ENCODE measurements at regions not wholly inside any gene's neighbourhood (a gene's known extent, or its start where the extent isn't known, plus 50 kb on each side); places are given as distances from the start of the nearest gene placed in this dataset.

DNA sequence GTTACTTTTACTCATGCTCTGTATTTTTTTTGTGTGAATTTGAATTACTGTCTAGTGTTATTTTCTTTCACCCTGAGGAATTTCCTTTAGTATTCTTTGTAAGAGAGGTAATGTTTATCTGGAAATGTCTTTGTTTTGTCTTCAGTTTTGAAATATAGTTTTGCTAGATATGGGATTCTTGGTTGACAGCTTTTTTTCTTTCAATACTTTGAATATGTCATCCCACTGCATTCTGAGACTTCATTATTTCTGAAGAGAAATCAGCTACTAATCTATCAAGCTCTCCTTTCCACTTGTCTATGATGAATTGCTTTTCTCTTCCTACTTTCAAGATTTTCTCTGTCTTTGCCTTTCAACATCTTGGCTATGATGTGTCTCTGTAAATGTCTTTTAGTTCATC is 217.0 kb upstream of the CASK start:
- no peak for TF ChIP-seq Cebpa-rat (IDR thresholded peaks at IDR 0.05)
- Histone ChIP-seq H3K4me2 (no peak overlapping the region), H3K9ac (no peak overlapping the region)

DNA sequence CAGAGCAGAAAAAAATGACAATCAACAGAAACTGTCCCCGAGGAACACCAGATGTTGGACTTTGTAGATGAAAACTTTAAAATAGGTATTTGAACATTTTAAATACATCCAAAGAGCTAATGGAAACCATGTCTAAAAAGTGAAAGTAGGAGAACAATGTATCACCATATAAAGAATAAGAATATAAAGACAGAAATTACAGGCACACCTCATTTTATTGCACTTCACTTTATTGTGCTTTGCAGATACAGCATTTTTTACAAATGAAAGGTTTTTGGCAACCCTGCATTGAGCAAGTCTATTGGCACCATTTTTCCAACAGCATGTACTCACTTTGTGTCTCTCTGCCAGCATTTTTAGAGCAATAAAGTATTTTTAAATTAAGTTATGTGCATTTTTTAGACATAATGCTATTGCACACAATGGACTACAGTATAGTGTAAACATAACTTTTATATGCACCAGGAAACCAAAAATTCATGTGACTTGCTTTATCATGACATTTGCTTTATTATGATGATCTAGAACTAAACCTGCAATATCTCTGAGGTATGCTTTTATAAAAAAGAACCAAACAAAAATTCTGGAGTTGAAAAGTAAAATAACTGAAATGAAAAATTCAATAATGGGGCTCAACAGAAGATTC is 212.4 kb upstream of the CASK start:
- Histone ChIP-seq H3K27ac (no peak overlapping the region), H3K9me3 (replicated peaks in 1 of 11) (peaks cover 12 to 45% (median 27%) of the 10 kb centered on the region in 11 experiments), H3K27me3 (peaks cover 71 to 92% (median 83%) of the 10 kb centered on the region in 11 experiments), H3K4me3 (no peak overlapping the region), H3K9ac (no peak overlapping the region), H3K36me3 (no peaks in the 10 kb centered on the region), H3K4me1 (no peaks in the 10 kb centered on the region), H3K4me2 (no peak overlapping the region), H4K20me1 (no peaks in the 10 kb centered on the region; a peak in 1 of 22 replicates)
- TF ChIP-seq Cebpa-rat (IDR thresholded peaks at IDR 0.05) = no peak

More for the DNA sequence above, 217.0 kb upstream of the CASK start:
- peaks cover 12 to 48% (median 23%) of the 10 kb centered on the region in 11 experiments; a peak in 21 of 22 replicates for H3K9me3 ChIP-seq (replicated peaks in 1 of 11)
- no peak overlapping the region for H3K27ac ChIP-seq
- no peaks in the 10 kb centered on the region for H3K4me1 ChIP-seq
- no peaks in the 10 kb centered on the region for H4K20me1 ChIP-seq
- H3K4me3 ChIP-seq = no peak overlapping the region
- peaks cover 73 to 91% (median 82%) of the 10 kb centered on the region in 11 experiments for H3K27me3 ChIP-seq
- no peaks in the 10 kb centered on the region for H3K36me3 ChIP-seq

DNA sequence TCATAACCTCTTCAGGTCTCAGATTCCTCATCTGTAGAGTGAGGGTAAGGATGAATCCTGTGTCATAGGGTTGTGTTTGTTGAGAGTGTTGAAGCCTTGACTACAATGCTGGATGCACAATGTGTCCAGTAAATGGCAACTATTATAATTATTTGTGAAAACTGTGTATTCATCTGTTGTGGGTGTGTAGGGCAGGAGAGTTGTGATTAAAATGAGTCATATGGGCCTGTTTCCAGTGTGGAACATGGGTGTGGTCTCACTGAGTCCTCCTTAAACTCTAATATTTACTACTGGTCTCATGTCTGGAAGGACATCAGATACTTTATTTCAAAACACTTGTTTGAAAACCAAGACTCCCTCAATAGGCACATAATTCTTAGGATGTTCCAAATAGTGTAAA is 208.5 kb upstream of the CASK start:
- Histone ChIP-seq H3K4me3 (no peak overlapping the region), H3K9ac (no peak overlapping the region), H3K27ac (no peak overlapping the region), H3K36me3 (no peaks in the 10 kb centered on the region), H3K9me3 (replicated peaks in 1 of 11) (peaks cover 0 to 20% (median 11%) of the 10 kb centered on the region in 11 experiments; a peak in 15 of 22 replicates), H4K20me1 (no peaks in the 10 kb centered on the region; a peak in 1 of 22 replicates), H3K4me1 (no peaks in the 10 kb centered on the region), H3K4me2 (no peak overlapping the region), H3K27me3 (peaks cover 91 to 100% (median 96%) of the 10 kb centered on the region in 11 experiments)
- no peak for TF ChIP-seq Cebpa-rat (IDR thresholded peaks at IDR 0.05)

DNA sequence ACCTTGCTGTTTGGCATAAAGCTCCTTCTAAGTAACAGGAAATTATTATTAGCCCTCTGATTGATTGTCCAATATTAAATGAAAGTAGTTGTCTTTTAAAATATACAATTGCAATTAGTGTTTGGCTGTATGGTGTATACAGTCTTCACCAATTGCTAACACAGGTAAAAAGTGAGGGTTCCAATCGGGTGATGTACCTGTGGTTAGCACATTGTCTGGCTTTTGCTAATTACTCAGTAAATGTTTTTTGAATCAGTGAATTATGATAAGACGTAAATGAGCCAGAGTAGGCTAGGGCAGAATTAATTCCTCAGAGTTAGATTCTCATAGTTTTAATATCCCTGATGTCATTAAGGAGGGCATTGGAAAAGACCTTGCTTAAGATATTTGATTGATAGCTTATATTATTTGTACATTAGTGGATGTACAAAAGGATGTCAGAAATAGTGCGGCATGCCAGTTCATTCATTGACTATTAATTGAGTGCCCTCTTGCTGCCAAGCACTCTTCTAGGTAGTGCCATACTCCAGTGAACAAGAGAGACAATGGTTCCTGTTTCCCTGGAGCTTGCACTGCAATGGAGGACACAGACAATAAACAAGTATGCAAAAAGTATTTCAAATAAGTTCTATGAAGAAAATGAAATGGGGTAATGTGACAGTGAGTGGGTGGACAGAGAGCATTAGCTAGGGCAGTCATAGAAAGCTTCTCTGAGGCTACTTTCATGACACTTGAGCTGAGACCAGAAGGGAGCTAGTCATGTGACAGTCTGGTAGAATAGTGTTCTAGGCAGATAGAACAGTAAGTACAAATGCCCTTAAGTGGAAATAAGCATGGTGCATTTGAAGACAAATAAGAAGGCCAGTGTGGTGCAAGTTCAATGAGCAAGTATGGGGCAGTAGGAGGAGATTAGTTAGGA is 205.9 kb upstream of the CASK start:
- no peak overlapping the region for H3K4me3 ChIP-seq
- no peak overlapping the region for H3K4me2 ChIP-seq
- no peak for TF ChIP-seq Cebpa-rat (IDR thresholded peaks at IDR 0.05)
- H3K9ac ChIP-seq = no peak overlapping the region
- H3K36me3 ChIP-seq = no peaks in the 10 kb centered on the region
- H4K20me1 ChIP-seq = no peaks in the 10 kb centered on the region; a peak in 1 of 22 replicates
- peaks cover 94 to 100% (median 98%) of the 10 kb centered on the region in 11 experiments for H3K27me3 ChIP-seq
- H3K27ac ChIP-seq = no peak overlapping the region
- H3K9me3 ChIP-seq (replicated peaks in 1 of 11) = peaks cover 0 to 3% (median 0%) of the 10 kb centered on the region in 11 experiments; a peak in 1 of 22 replicates
- H3K4me1 ChIP-seq = no peaks in the 10 kb centered on the region

DNA sequence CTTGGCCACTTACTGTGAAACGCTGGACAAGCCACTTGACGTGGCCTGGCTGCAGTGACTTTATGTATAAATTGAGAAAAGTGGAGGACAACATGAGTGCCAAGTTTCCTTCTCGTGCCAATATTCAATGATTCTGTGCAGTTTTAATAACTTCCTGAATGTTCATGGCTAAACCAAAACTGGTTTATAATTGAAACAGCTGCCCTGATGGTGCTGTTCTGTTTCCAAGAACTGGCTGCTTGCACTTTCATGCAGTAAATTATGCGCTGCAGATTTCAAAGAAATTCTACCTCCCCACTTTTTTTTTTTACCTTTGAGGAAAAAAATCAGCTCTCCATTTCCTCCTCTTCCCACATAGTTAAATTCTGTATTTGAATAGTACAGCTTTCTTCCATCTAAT is 205.2 kb upstream of the CASK start:
- Histone ChIP-seq H3K36me3 (no peaks in the 10 kb centered on the region), H3K9ac (no peak overlapping the region), H3K27ac (no peak overlapping the region), H3K4me2 (no peak overlapping the region), H3K9me3 (replicated peaks in 1 of 11) (peaks cover 0 to 3% (median 0%) of the 10 kb centered on the region in 11 experiments; a peak in 1 of 22 replicates), H4K20me1 (no peaks in the 10 kb centered on the region; a peak in 1 of 22 replicates), H3K4me1 (no peaks in the 10 kb centered on the region), H3K4me3 (no peak overlapping the region), H3K27me3 (peaks cover 96 to 100% (median 99%) of the 10 kb centered on the region in 11 experiments)
- TF ChIP-seq Cebpa-rat (IDR thresholded peaks at IDR 0.05) = no peak

DNA sequence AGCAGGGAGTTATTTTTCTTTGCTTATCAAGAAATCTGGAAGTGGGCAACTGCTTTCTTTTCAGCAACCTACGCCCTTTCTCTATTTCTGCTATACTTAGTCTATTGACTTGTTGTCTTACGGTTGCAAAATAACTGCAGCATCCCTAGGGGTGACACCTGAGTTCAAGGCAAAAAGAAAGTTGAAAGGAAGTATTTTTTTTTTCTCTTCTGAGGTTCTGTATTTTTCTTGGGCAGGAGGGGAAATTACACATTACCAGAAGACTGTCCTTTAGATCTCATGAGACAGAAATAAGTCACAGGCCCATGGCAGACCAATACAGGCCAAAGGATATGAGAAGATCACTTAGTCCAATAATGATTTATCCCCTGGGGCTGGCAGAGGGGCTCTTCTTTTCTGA is 204.7 kb upstream of the CASK start:
- Histone ChIP-seq H3K27me3 (peaks cover 97 to 100% (median 100%) of the 10 kb centered on the region in 11 experiments), H3K4me1 (no peaks in the 10 kb centered on the region), H3K9me3 (replicated peaks in 1 of 11) (0 out of 22 replicates have a peak, but pooled peaks cover 0 to 1% (median 0%) of the 10 kb centered on the region in 11 experiments)

DNA sequence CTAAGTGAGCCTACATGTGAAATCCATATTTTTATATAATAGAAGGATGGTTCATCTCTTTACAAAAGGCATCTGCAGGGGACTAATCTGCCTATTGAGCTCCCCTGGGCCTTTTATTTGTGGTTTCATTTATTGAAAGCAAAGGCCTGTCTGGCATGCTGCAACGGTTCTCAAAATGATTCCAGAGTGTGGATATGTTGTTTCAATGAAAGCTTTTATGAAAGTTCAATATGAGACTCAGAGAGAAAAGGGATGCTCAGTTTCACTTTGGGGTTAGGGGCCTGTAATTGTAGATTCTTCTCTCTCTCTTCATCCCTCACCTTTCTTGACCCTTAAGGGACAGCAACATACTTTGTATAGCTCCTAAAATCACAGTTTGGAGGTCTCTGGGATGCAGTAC is 204.2 kb upstream of the CASK start:
- no peak overlapping the region for H3K9ac ChIP-seq
- no peak overlapping the region for H3K4me2 ChIP-seq
- H4K20me1 ChIP-seq = no peaks in the 10 kb centered on the region; a peak in 1 of 22 replicates
- no peak overlapping the region for H3K4me3 ChIP-seq
- no peaks in the 10 kb centered on the region for H3K9me3 ChIP-seq (replicated peaks in 1 of 11)
- no peak overlapping the region for H3K27ac ChIP-seq
- H3K36me3 ChIP-seq = no peaks in the 10 kb centered on the region
- no peak for TF ChIP-seq Cebpa-rat (IDR thresholded peaks at IDR 0.05)
- peaks cover 97 to 100% (median 100%) of the 10 kb centered on the region in 11 experiments for H3K27me3 ChIP-seq
- no peaks in the 10 kb centered on the region for H3K4me1 ChIP-seq

More for the DNA sequence above, 204.7 kb upstream of the CASK start:
- no peaks in the 10 kb centered on the region for H3K36me3 ChIP-seq
- TF ChIP-seq Cebpa-rat (IDR thresholded peaks at IDR 0.05) = no peak
- H4K20me1 ChIP-seq = no peaks in the 10 kb centered on the region; a peak in 1 of 22 replicates
- H3K27ac ChIP-seq = no peak overlapping the region
- no peak overlapping the region for H3K4me3 ChIP-seq
- H3K4me2 ChIP-seq = no peak overlapping the region
- H3K9ac ChIP-seq = no peak overlapping the region

DNA sequence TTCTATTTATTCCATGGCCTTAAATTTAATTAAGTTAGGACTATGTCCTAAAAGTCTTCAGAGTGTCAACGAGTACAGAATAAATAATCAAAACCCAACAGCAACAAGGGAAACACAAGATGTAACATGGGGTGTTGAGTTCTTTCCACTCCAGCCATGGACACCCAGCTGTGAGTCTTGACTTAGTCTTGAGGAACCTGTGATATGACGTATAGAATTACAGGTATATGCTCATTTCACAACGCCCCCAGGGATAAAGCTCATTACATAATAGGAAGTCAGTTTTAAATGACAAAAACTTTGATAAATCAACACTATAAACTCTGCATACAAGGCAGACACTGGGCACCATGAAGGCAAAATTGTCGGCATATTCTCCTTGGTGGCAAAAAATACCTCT is 200.0 kb upstream of the CASK start:
- Histone ChIP-seq H3K27me3 (peaks cover 96 to 100% (median 100%) of the 10 kb centered on the region in 11 experiments), H3K4me1 (no peaks in the 10 kb centered on the region), H3K27ac (no peak overlapping the region), H3K36me3 (no peaks in the 10 kb centered on the region), H3K4me2 (no peak overlapping the region), H3K4me3 (no peak overlapping the region), H3K9me3 (replicated peaks in 1 of 11) (no peaks in the 10 kb centered on the region), H3K9ac (no peak overlapping the region), H4K20me1 (peaks cover 0 to 3% (median 0%) of the 10 kb centered on the region in 11 experiments; a peak in 2 of 22 replicates)
- no peak for TF ChIP-seq Cebpa-rat (IDR thresholded peaks at IDR 0.05)

DNA sequence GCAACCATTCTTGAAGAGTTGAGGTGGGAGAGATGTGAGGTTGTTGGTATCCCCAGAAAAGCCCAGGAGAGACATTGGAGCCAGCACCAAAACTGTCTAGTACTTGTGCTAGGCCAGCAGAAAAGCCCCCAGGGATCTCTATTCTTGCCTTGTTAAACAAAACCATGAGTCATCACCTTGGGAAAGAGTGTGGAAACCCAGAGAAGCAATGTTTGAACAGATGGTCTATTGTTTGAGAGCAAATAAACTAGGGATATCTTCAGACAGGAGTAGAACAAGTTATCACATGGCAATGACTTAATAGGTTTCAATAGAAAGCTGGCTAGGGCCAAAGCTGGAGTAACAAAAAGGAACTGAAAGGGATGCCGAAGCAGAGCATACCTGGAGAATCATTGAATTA is 195.7 kb upstream of the CASK start:
- Histone ChIP-seq H3K9ac (no peak overlapping the region), H3K9me3 (replicated peaks in 1 of 11) (no peaks in the 10 kb centered on the region), H3K4me1 (no peaks in the 10 kb centered on the region), H3K4me2 (peak overlapping the region in 2 of 11 experiments; percentile 1 to 22; a peak in 1 of 22 replicates), H3K27ac (no peak overlapping the region), H3K4me3 (no peak overlapping the region), H3K36me3 (no peaks in the 10 kb centered on the region), H3K27me3 (peaks cover 90 to 100% (median 97%) of the 10 kb centered on the region in 11 experiments), H4K20me1 (peaks cover 0 to 3% (median 0%) of the 10 kb centered on the region in 11 experiments; a peak in 2 of 22 replicates)
- no peak for TF ChIP-seq Cebpa-rat (IDR thresholded peaks at IDR 0.05)

Measured in BLaER1 treated with 17β-estradiol and CSF1 and Interleukin-3, amounts not matched to agents 10 nM and 100 nM (cell line).